Tibial nerve (tissue), 4 donors: ENCODE measurements at regions not wholly inside any gene's neighbourhood (a gene's known extent, or its start where the extent isn't known, plus 50 kb on each side); places are given as distances from the start of the nearest gene placed in this dataset.

Experiments
- DNase-seq, 2 donors: peaks; one replicate each; pipeline ENCODE4 v3.0.0-alpha.2; 2019; ENCODE audit warnings: low spot score in 2 of 2
- H3K27ac ChIP-seq, 4 donors: fragments of 200-600 bp; sonication (generic) in 3 of 4; one replicate each; pipeline ENCODE4 v1.5.1; 2017 to 2019; ENCODE audit warnings: mild to moderate bottlenecking in 1 of 4
- H3K27me3 ChIP-seq, 2 donors: fragments of 200-600 bp; sonication (generic) in 1 of 2; one replicate each; pipeline versions ENCODE4 v1.5.1 to v1.6.0; 2017 to 2019
- H3K36me3 ChIP-seq, 3 donors: fragments of 200-600 bp; sonication (generic); one replicate each; pipeline ENCODE4 v1.5.1; 2018 to 2019
- H3K4me1 ChIP-seq, 4 donors: fragments of 200-600 bp; sonication (generic) in 3 of 4; one replicate each; pipeline ENCODE4 v1.5.1; 2017 to 2019
- H3K4me3 ChIP-seq, 4 donors: fragments of 200-600 bp; sonication (generic) in 3 of 4; one replicate each; pipeline ENCODE4 v1.5.1; 2017 to 2019; ENCODE audit warnings: mild to moderate bottlenecking in 1 of 4, moderate library complexity in 1 of 4
- H3K9me3 ChIP-seq, 4 donors: fragments of 200-600 bp; sonication (generic) in 3 of 4; one replicate each; pipeline ENCODE4 v1.5.1; 2017 to 2019
- EP300 ChIP-seq, 2 donors: sonication (generic); formaldehyde crosslinking; IDR thresholded peaks; one replicate each; pipeline ENCODE4 v1.6.1; 2017; ENCODE audit warnings: antibody characterized with exemption in 2 of 2, mild to moderate bottlenecking in 1 of 2
- POLR2A ChIP-seq, 2 donors: fragments of 450-650 bp; IDR thresholded peaks; one replicate each; pipeline ENCODE4 v1.6.1; 2017; ENCODE audit warnings: antibody characterized with exemption in 2 of 2, mild to moderate bottlenecking in 2 of 2, moderate library complexity in 2 of 2
- WGBS, 2 donors: methylation state at CpG; one replicate each; pipeline ENCODE4 v1.1.5; 2018; 5-methylcytosine and 5-hydroxymethylcytosine counted together
- TF ChIP-seq, protein P1 (sequence below), 5 experiments: fragments of 200-600 bp in 3 of 5; fragments of 450-650 bp in 2 of 5; sonication (generic) in 3 of 5; IDR thresholded peaks; one replicate each; pipeline ENCODE4 v1.5.1; 2016 to 2019; ENCODE audit warnings: antibody characterized with exemption in 5 of 5, mild to moderate bottlenecking in 3 of 5, moderate library complexity in 2 of 5

DNA sequence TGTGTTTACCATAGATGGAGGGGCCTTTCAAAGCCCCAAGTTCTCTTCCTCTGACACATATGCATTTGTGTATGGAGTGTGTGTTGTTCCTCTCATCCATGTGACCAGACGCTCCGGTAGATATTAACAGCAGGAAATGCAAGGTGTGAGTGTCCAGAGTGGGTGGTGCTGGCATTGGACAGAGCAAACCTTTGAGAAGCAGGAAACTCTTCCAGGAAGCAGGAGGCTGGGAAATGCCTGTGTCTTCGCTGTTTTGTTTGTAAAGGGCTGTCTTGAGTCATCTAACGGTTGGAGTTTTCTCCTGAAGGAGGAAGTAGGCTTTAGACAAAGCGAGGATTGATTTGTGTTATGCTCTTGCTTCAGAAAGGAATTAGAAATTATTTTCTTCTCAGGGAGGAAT, 370.9 kb downstream of the PLK2 start:
- H3K36me3 ChIP-seq: no peaks in the 10 kb centered on the region
- no peak for DNase-seq
- no peak for TF ChIP-seq POLR2A (IDR thresholded peaks at IDR 0.05)
- TF ChIP-seq, protein P1, sequence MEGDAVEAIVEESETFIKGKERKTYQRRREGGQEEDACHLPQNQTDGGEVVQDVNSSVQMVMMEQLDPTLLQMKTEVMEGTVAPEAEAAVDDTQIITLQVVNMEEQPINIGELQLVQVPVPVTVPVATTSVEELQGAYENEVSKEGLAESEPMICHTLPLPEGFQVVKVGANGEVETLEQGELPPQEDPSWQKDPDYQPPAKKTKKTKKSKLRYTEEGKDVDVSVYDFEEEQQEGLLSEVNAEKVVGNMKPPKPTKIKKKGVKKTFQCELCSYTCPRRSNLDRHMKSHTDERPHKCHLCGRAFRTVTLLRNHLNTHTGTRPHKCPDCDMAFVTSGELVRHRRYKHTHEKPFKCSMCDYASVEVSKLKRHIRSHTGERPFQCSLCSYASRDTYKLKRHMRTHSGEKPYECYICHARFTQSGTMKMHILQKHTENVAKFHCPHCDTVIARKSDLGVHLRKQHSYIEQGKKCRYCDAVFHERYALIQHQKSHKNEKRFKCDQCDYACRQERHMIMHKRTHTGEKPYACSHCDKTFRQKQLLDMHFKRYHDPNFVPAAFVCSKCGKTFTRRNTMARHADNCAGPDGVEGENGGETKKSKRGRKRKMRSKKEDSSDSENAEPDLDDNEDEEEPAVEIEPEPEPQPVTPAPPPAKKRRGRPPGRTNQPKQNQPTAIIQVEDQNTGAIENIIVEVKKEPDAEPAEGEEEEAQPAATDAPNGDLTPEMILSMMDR (IDR thresholded peaks at IDR 0.05): no peak
- no peak for TF ChIP-seq EP300 (IDR thresholded peaks at IDR 0.05)
- no peaks in the 10 kb centered on the region for H3K27me3 ChIP-seq
- H3K4me1 ChIP-seq: no peaks in the 10 kb centered on the region
- no peak overlapping the region for H3K27ac ChIP-seq
- no peak overlapping the region for H3K4me3 ChIP-seq
- H3K9me3 ChIP-seq: no peaks in the 10 kb centered on the region
- WGBS, 2 donors: 83 to 84% methylated on average over 5 of the region's 5 CpGs

DNA sequence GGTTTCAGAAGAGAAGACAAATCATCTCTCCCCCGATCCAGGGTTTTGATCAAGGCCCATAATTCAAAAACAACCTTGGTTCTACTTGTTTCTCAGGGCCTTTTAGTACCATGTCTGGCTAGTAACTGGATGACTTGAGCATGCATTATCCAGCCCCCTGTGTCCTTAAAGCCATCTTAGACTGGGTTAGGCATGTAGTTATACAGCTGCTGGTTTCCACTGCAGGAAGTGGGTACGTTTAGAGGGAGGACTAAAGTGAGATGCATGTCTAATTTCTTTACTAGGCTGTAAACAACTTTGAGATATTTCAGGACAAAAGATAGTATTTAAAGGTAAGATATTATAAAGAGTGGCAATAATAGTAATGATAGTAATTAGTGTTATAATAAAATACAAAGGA, 372.0 kb downstream of the PLK2 start:
- 83 to 86% methylated on average over 2 of the region's 2 CpGs for WGBS, 2 donors
- H3K27ac ChIP-seq: no peak overlapping the region
- no peaks in the 10 kb centered on the region for H3K4me1 ChIP-seq
- no peak for DNase-seq
- H3K36me3 ChIP-seq: no peaks in the 10 kb centered on the region
- no peak overlapping the region for H3K4me3 ChIP-seq
- H3K27me3 ChIP-seq: no peaks in the 10 kb centered on the region
- no peak for TF ChIP-seq EP300 (IDR thresholded peaks at IDR 0.05)
- no peak for TF ChIP-seq POLR2A (IDR thresholded peaks at IDR 0.05)
- TF ChIP-seq, protein P1 (IDR thresholded peaks at IDR 0.05): no peak
- no peaks in the 10 kb centered on the region for H3K9me3 ChIP-seq

DNA sequence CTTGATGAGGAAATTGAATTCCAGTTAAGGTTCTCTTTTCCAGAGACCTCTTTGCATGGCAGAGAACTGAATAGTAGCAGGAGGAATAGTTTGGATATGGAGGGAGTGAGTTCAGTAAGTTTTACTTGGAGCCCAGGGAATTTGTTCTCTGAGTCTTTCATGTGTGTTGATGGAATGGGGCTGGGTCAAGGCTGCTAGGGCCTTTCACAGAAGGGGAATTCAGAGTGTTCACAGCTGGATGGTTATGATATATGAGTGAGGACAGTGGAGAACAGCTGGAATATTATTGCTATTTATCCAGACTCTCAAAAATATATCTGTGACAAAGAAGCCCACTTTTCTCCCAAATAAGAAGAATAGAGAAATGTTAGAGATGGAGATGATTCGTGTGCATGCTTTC, 372.8 kb downstream of the PLK2 start:
- H3K36me3 ChIP-seq: no peaks in the 10 kb centered on the region
- no peaks in the 10 kb centered on the region for H3K4me1 ChIP-seq
- no peak overlapping the region for H3K4me3 ChIP-seq
- H3K27me3 ChIP-seq: no peaks in the 10 kb centered on the region
- TF ChIP-seq, protein P1 (IDR thresholded peaks at IDR 0.05): no peak
- TF ChIP-seq EP300 (IDR thresholded peaks at IDR 0.05): no peak
- TF ChIP-seq POLR2A (IDR thresholded peaks at IDR 0.05): no peak
- H3K27ac ChIP-seq: no peak overlapping the region
- no peak for DNase-seq
- WGBS, 2 donors: 43 to 77% methylated on average over 1 of the region's 1 CpG
- H3K9me3 ChIP-seq: no peaks in the 10 kb centered on the region

DNA sequence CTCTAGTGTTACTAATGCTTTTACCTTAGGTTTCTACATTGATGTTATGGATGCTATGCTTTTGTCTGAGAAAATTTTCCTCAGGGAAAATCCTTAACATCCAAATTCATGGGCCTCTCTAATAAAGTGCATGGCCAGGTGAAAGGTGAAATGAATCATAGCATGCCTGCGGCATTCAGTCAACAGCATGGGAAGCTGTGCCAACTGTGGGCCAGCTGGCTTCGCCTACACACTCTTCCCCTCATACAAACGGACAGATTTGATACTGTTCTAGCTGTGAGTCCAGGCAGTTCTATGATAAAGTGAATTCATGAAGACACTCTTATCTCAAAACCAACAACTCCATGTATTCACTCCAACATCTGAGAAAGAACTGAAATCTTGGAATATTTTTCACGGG, 374.1 kb downstream of the PLK2 start:
- WGBS, 2 donors: 71 to 82% methylated on average over 4 of the region's 4 CpGs
- H3K4me3 ChIP-seq: no peak overlapping the region
- H3K4me1 ChIP-seq: no peaks in the 10 kb centered on the region
- DNase-seq: no peak
- TF ChIP-seq POLR2A (IDR thresholded peaks at IDR 0.05) (no peak), EP300 (IDR thresholded peaks at IDR 0.05) (no peak)
- TF ChIP-seq, protein P1 (IDR thresholded peaks at IDR 0.05): no peak
- no peaks in the 10 kb centered on the region for H3K9me3 ChIP-seq
- no peaks in the 10 kb centered on the region for H3K36me3 ChIP-seq
- H3K27ac ChIP-seq: no peak overlapping the region
- no peaks in the 10 kb centered on the region for H3K27me3 ChIP-seq

DNA sequence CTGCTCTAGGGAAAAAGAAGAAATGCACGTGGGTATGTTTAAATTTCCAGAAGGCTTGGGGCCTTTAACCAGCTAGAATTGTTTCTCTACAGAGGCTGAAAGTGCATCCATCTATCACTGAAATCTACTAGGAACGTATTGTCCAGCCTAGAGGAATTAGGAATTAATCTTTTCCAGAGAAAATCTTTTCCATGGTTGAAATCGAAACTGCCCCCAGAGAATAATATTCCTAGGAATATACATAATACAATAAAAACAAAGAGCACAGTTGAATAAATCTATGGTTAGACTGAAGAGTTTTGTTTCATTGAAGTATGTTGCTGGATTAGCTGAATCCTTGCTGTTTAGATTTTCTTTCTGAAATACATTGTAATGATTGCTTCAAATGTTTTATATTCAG, 378.5 kb downstream of the PLK2 start:
- TF ChIP-seq, protein P1 (IDR thresholded peaks at IDR 0.05): no peak
- no peak for TF ChIP-seq POLR2A (IDR thresholded peaks at IDR 0.05)
- TF ChIP-seq EP300 (IDR thresholded peaks at IDR 0.05): no peak
- Histone ChIP-seq H3K36me3 (no peaks in the 10 kb centered on the region), H3K27ac (no peak overlapping the region), H3K27me3 (no peaks in the 10 kb centered on the region), H3K4me3 (no peak overlapping the region), H3K9me3 (no peaks in the 10 kb centered on the region), H3K4me1 (peaks cover 0 to 16% (median 0%) of the 10 kb centered on the region in 4 donors)
- DNase-seq: no peak
- 33 to 36% methylated on average over 3 of the region's 3 CpGs for WGBS, 2 donors
